H9 (cell line): ENCODE measurements at regions not wholly inside any gene's neighbourhood (a gene's known extent, or its start where the extent isn't known, plus 50 kb on each side); places are given as distances from the start of the nearest gene placed in this dataset.

Source experiments
- DNase-seq: peaks from one replicate; pipeline ENCODE4 v3.0.0-alpha.2; 2017
- H2AFZ ChIP-seq: one replicate; pipeline ENCODE4 v1.6.1; 2013; ENCODE audit warnings: mild to moderate bottlenecking, low read length, control low read depth, moderate library complexity
- H2AK5ac ChIP-seq: 2 replicates; pipeline ENCODE4 v1.6.1; 2013; ENCODE audit warnings: low read length, control low read depth, mixed read lengths; ENCODE audit not compliant: insufficient read length
- H2BK120ac ChIP-seq: one replicate; pipeline ENCODE4 v1.6.1; 2013; ENCODE audit warnings: low read depth, mild to moderate bottlenecking, low read length, control low read depth, inconsistent platforms; ENCODE audit not compliant: poor library complexity, severe bottlenecking
- H2BK12ac ChIP-seq: 2 replicates; pipeline ENCODE4 v1.6.1; 2013; ENCODE audit warnings: low read length, control low read depth, mixed read lengths, low read depth; ENCODE audit not compliant: insufficient read length
- H2BK15ac ChIP-seq: 2 replicates; pipeline ENCODE4 v1.6.1; 2013; ENCODE audit warnings: low read depth, low read length, control low read depth
- H2BK20ac ChIP-seq: one replicate; pipeline ENCODE4 v1.6.1; 2013; ENCODE audit warnings: low read depth, mild to moderate bottlenecking, low read length, control low read depth, inconsistent platforms; ENCODE audit not compliant: poor library complexity, severe bottlenecking
- H2BK5ac ChIP-seq: 2 replicates; pipeline ENCODE4 v1.6.1; 2013; ENCODE audit warnings: low read length, control low read depth, mixed read lengths; ENCODE audit not compliant: insufficient read length
- H3K14ac ChIP-seq: 2 replicates; pipeline ENCODE4 v1.6.1; 2013; ENCODE audit warnings: low read length, control low read depth; ENCODE audit not compliant: insufficient read depth
- H3K18ac ChIP-seq: 2 replicates; pipeline ENCODE4 v1.6.1; 2013; ENCODE audit warnings: low read depth, mild to moderate bottlenecking, mixed read lengths, low read length, control low read depth; ENCODE audit not compliant: insufficient read length
- H3K23ac ChIP-seq: 2 replicates; pipeline ENCODE4 v1.6.1; 2013; ENCODE audit warnings: low read length, control low read depth, mixed read lengths, low read depth; ENCODE audit not compliant: insufficient read length
- H3K23me2 ChIP-seq: 2 replicates; pipeline ENCODE4 v1.6.1; 2013; ENCODE audit warnings: low read depth, mild to moderate bottlenecking, mixed read lengths, low read length, control low read depth; ENCODE audit not compliant: insufficient read length, poor library complexity, severe bottlenecking
- H3K27ac ChIP-seq: 2 replicates; pipeline ENCODE4 v1.5.1; 2013; ENCODE audit warnings: low read length, control low read depth, mixed read lengths, low read depth; ENCODE audit not compliant: insufficient read length
- H3K27me3 ChIP-seq: 2 replicates; pipeline ENCODE4 v1.6.1; 2013; ENCODE audit warnings: low read length, control low read depth, inconsistent platforms; ENCODE audit not compliant: insufficient read depth
- H3K4ac ChIP-seq: 2 replicates; pipeline ENCODE4 v1.6.1; 2013; ENCODE audit warnings: low read depth, mild to moderate bottlenecking, control low read depth, inconsistent platforms, low read length, moderate library complexity
- H3K4me1 ChIP-seq: 2 replicates; pipeline ENCODE4 v1.6.1; 2013; ENCODE audit warnings: low read length, control low read depth, inconsistent platforms; ENCODE audit not compliant: insufficient read depth
- H3K4me2 ChIP-seq: 2 replicates; pipeline ENCODE4 v1.6.1; 2013; ENCODE audit warnings: low read length, control low read depth, mixed read lengths; ENCODE audit not compliant: insufficient read length, insufficient read depth
- H3K56ac ChIP-seq: 2 replicates; pipeline ENCODE4 v1.6.1; 2013; ENCODE audit warnings: low read depth, mild to moderate bottlenecking, mixed read lengths, low read length, control low read depth; ENCODE audit not compliant: insufficient read length
- H3K79me1 ChIP-seq: 2 replicates; pipeline ENCODE4 v1.6.1; 2013; ENCODE audit warnings: low read depth, mild to moderate bottlenecking, moderate library complexity, low read length, control low read depth, inconsistent platforms; ENCODE audit not compliant: insufficient read depth, poor library complexity, severe bottlenecking
- H3K79me2 ChIP-seq: 2 replicates; pipeline ENCODE4 v1.6.1; 2013; ENCODE audit warnings: low read length, control low read depth, inconsistent platforms; ENCODE audit not compliant: insufficient read depth
- H3K9ac ChIP-seq: 2 replicates; pipeline ENCODE4 v1.6.1; 2013; ENCODE audit warnings: low read length, control low read depth, mixed read lengths; ENCODE audit not compliant: insufficient read length; ENCODE audit errors: extremely low read depth
- H3K9me3 ChIP-seq: one replicate; pipeline ENCODE4 v1.6.1; 2013; ENCODE audit warnings: low read depth, low read length, inconsistent platforms; ENCODE audit not compliant: control insufficient read depth
- H3T11ph ChIP-seq: one replicate; pipeline ENCODE4 v1.6.1; 2013; ENCODE audit warnings: mild to moderate bottlenecking, low read length, control low read depth, inconsistent platforms
- H4K20me1 ChIP-seq: one replicate; pipeline ENCODE4 v1.6.1; 2013; ENCODE audit not compliant: control insufficient read depth, insufficient read length, insufficient read depth
- H4K5ac ChIP-seq: 2 replicates; pipeline ENCODE4 v1.6.1; 2013; ENCODE audit warnings: low read depth, mild to moderate bottlenecking, mixed read lengths, low read length, control low read depth; ENCODE audit not compliant: insufficient read length
- H4K8ac ChIP-seq: replicated peaks from 2 replicates; pipeline ENCODE4 v1.6.1; 2013; ENCODE audit warnings: low read length, control low read depth, mixed read lengths, low read depth; ENCODE audit not compliant: insufficient read length
- H4K91ac ChIP-seq: 2 replicates; pipeline ENCODE4 v1.6.1; 2013; ENCODE audit warnings: low read depth, mild to moderate bottlenecking, moderate library complexity, mixed read lengths, low read length, control low read depth; ENCODE audit not compliant: insufficient read length
- H3K27ac Mint-ChIP-seq, 3 experiments: 2 replicates in 2 of 3; 3 replicates in 1 of 3; pipeline ENCODE4 v1.8.0; 2020 to 2021; ENCODE audit warnings: mixed read lengths in 3 of 3, mild to moderate bottlenecking in 1 of 3, moderate library complexity in 1 of 3
- H3K27me3 Mint-ChIP-seq: 2 replicates; pipeline ENCODE4 v1.8.0; 2021; ENCODE audit warnings: low read depth, mild to moderate bottlenecking, moderate library complexity, mixed read lengths
- H3K36me3 Mint-ChIP-seq, 3 experiments: 2 replicates in 2 of 3; 3 replicates in 1 of 3; pipeline ENCODE4 v1.8.0; 2020 to 2021; ENCODE audit warnings: low read depth in 3 of 3, mixed read lengths in 3 of 3; ENCODE audit not compliant: insufficient read depth in 1 of 3
- H3K4me1 Mint-ChIP-seq, 2 experiments: 2 replicates each; pipeline ENCODE4 v1.8.0; 2020; ENCODE audit warnings: mixed read lengths in 2 of 2
- H3K4me3 Mint-ChIP-seq, 2 experiments: 2 replicates in 1 of 2; 3 replicates in 1 of 2; pipeline ENCODE4 v1.8.0; 2020 to 2021; ENCODE audit warnings: mild to moderate bottlenecking in 2 of 2, mixed read lengths in 2 of 2, moderate library complexity in 1 of 2
- H3K9me3 Mint-ChIP-seq, 2 experiments: 2 replicates in 1 of 2; 3 replicates in 1 of 2; pipeline ENCODE4 v1.8.0; 2020; ENCODE audit warnings: mild to moderate bottlenecking in 2 of 2, mixed read lengths in 2 of 2, moderate library complexity in 1 of 2
- CTCF ChIP-seq: fragments of 200-600 bp; sonication (generic); conservative IDR thresholded peaks from 3 replicates; pipeline ENCODE4 v1.8.0; 2021; ENCODE audit warnings: antibody characterized with exemption, mild to moderate bottlenecking
- WGBS: extraction: QIAGEN DNeasy Blood & Tissue Kit; methylation state at CpG from one replicate; pipeline ENCODE4 v1.1.7; 2013; ENCODE audit warnings: missing lambda C conversion rate, low lambda C conversion rate, mixed read lengths; ENCODE audit not compliant: insufficient read length; ENCODE audit errors: extremely low coverage; 5-methylcytosine and 5-hydroxymethylcytosine counted together

- H3K9ac ChIP-seq = no peak overlapping the region
- H3K23ac ChIP-seq = no peak overlapping the region
- no peak overlapping the region for H2BK12ac ChIP-seq
- no peaks in the 10 kb centered on the region for H3K4me1 Mint-ChIP-seq
- peaks cover 6 to 7% of the 10 kb centered on the region in 2 experiments; a peak in 3 of 5 replicates for H3K9me3 Mint-ChIP-seq
- H3T11ph ChIP-seq = no peak overlapping the region
- no peak for TF ChIP-seq CTCF
- H3K27me3 ChIP-seq = no peaks in the 10 kb centered on the region
- H2BK15ac ChIP-seq = no peak overlapping the region
- no peak overlapping the region for H3K27ac Mint-ChIP-seq
- H3K79me1 ChIP-seq = no peaks in the 10 kb centered on the region
- no peaks in the 10 kb centered on the region for H4K20me1 ChIP-seq
- no peaks in the 10 kb centered on the region for H3K79me2 ChIP-seq
- H3K18ac ChIP-seq = no peak overlapping the region
- H2AK5ac ChIP-seq = no peak overlapping the region
- H3K23me2 ChIP-seq = no peaks in the 10 kb centered on the region
- peaks cover 0 to 1% (median 0%) of the 10 kb centered on the region in 3 experiments; a peak in 2 of 7 replicates for H3K36me3 Mint-ChIP-seq
- no CpG with 5 or more reads among the region's 3 CpGs for WGBS
- no peak overlapping the region for H3K14ac ChIP-seq
- no peak for DNase-seq
- H4K91ac ChIP-seq = no peak overlapping the region
- no peak overlapping the region for H3K4me3 Mint-ChIP-seq
- H3K27ac ChIP-seq = no peak overlapping the region
- H3K4ac ChIP-seq = no peak overlapping the region
- H4K5ac ChIP-seq = no peak overlapping the region
- H2BK20ac ChIP-seq = no peak overlapping the region
- H3K56ac ChIP-seq = no peak overlapping the region
- H2BK120ac ChIP-seq = no peak overlapping the region
- no peaks in the 10 kb centered on the region for H3K9me3 ChIP-seq
- H3K4me1 ChIP-seq = no peaks in the 10 kb centered on the region
- H2AFZ ChIP-seq = no peak overlapping the region
- no peak overlapping the region for H3K4me2 ChIP-seq
- H2BK5ac ChIP-seq = no peak overlapping the region
- H4K8ac ChIP-seq = no peak overlapping the region
- no peaks in the 10 kb centered on the region; the same call in none of the 2 replicates for H3K27me3 Mint-ChIP-seq
Measured at GRCh38 chr5:8094304-8094703, 225.4 kb downstream of the MTRR start.
